ENCODE measurements at regions not wholly inside any gene's neighbourhood (a gene's known extent, or its start where the extent isn't known, plus 50 kb on each side); places are given as distances from the start of the nearest gene placed in this dataset.

GRCh38 chr15:69533522-69533921, 80.9 kb downstream of the RPLP1 start:
- Histone ChIP-seq H2BK120ac (ENCODE audit: low read depth, low read length) (no peak overlapping the region), H2BK5ac (ENCODE audit: low read depth, low read length, poor library complexity, severe bottlenecking) (no peak overlapping the region), H2BK15ac (ENCODE audit: low read depth, low read length) (no peak overlapping the region), H3K27ac (ENCODE audit: insufficient read depth, low read length) (no peak overlapping the region), H3K4me1 (ENCODE audit: control insufficient read depth, insufficient read depth, low read length) (peaks cover 9% of the 10 kb centered on the region), H3K79me1 (ENCODE audit: low read depth in 1 of 2, low read length in 2 of 2) (no peaks in the 10 kb centered on the region), H3K23ac (ENCODE audit: low read depth, low read length) (no peak overlapping the region), H3K27me3 (ENCODE audit: control insufficient read depth, insufficient read depth, low read length) (peaks cover 34% of the 10 kb centered on the region), H2BK20ac (ENCODE audit: low read depth, low read length) (no peak overlapping the region), H3K14ac (replicated peaks; ENCODE audit: low read depth, low read length) (no peak overlapping the region), H4K91ac (ENCODE audit: insufficient read depth, low read depth, low read length) (no peak overlapping the region), H4K20me1 (ENCODE audit: insufficient read depth, low read length) (no peaks in the 10 kb centered on the region), H4K8ac (ENCODE audit: low read depth in 2 of 2, low read length in 2 of 2) (no peak overlapping the region), H3K9me1 (ENCODE audit: insufficient read depth, low read length) (no peaks in the 10 kb centered on the region), H4K5ac (ENCODE audit: low read depth, low read length) (no peak overlapping the region), H3K9ac (ENCODE audit: low read depth, low read length) (no peak overlapping the region), H3K4me3 (ENCODE audit: insufficient read depth, low read depth, low read length) (no peak overlapping the region), H3K36me3 (ENCODE audit: control insufficient read depth, insufficient read depth, low read length) (no peaks in the 10 kb centered on the region), H3K18ac (ENCODE audit: low read depth, low read length) (no peak overlapping the region), H3K4ac (ENCODE audit: low read depth, low read length) (no peak overlapping the region), H2AK9ac (replicated peaks; ENCODE audit: low read depth, low read length, poor library complexity) (no peak overlapping the region), H3K9me3 (ENCODE audit: control insufficient read depth, insufficient read depth, low read length) (no peaks in the 10 kb centered on the region), H2AFZ (replicated peaks; ENCODE audit: low read length, poor library complexity) (no peak overlapping the region), H2AK5ac (ENCODE audit: low read depth, low read length) (no peak overlapping the region), H3K56ac (ENCODE audit: extremely low read depth, insufficient read depth, low read length) (no peak overlapping the region), H3K4me2 (ENCODE audit: low read depth, low read length) (no peak overlapping the region)
- no peak for ATAC-seq (ENCODE audit: low read depth)
- no peak for TF ChIP-seq CHD1 (IDR thresholded peaks at IDR 0.05; ENCODE audit: low read depth, low read length)
- no peak for TF ChIP-seq NFE2L2 (IDR thresholded peaks at IDR 0.05; ENCODE audit: low read depth, low read length)
- TF ChIP-seq MAFK (IDR thresholded peaks at IDR 0.05; ENCODE audit: low read depth, low read length) = no peak
- no peak for TF ChIP-seq CTCF (conservative IDR thresholded peaks at IDR 0.05; ENCODE audit: low read depth, low read length)
- no peak for TF ChIP-seq SMC3 (IDR thresholded peaks at IDR 0.05; ENCODE audit: low read depth, low read length)
- TF ChIP-seq BHLHE40 (IDR thresholded peaks at IDR 0.05; ENCODE audit: low read depth, low read length) = no peak
- TF ChIP-seq FOS (IDR thresholded peaks at IDR 0.05; ENCODE audit: low read depth, low read length) = no peak
- no peak for TF ChIP-seq MAZ (IDR thresholded peaks at IDR 0.05; ENCODE audit: borderline replicate concordance, low read depth, low read length)
- no peak for TF ChIP-seq MXI1 (IDR thresholded peaks at IDR 0.05; ENCODE audit: borderline replicate concordance, low read depth, low read length)
- no peak for TF ChIP-seq ELK1 (IDR thresholded peaks at IDR 0.05; ENCODE audit: borderline replicate concordance, low read depth, low read length)
- TF ChIP-seq USF2 (IDR thresholded peaks at IDR 0.05; ENCODE audit: low read depth, low read length) = no peak
- TF ChIP-seq CEBPB (IDR thresholded peaks at IDR 0.05; ENCODE audit: low read depth, low read length) = no peak
- no peak for TF ChIP-seq RFX5 (IDR thresholded peaks at IDR 0.05; ENCODE audit: low read depth, low read length)
- no peak for TF ChIP-seq RAD21 (IDR thresholded peaks at IDR 0.05; ENCODE audit: low read length)
- no peak for TF ChIP-seq RCOR1 (IDR thresholded peaks at IDR 0.05; ENCODE audit: insufficient replicate concordance, low read length)
- TF ChIP-seq POLR2A (IDR thresholded peaks at IDR 0.05; ENCODE audit: low read depth, low read length) = no peak
- 84% methylated on average over 2 of the region's 5 CpGs; no CpG with 5 or more reads in 1 of the 2 experiments for WGBS, 2 experiments (ENCODE audit: extremely low coverage in 2 of 2, insufficient read length in 1 of 2)
- in situ Hi-C loops (cut with MboI; ENCODE audit: low sequenced_read_pairs) = no loop called here
- dilution Hi-C loops (cut with HindIII; ENCODE audit: low sequenced_read_pairs, unreplicated experiment) = no loop called here
- DNase-seq = no peak
- intact Hi-C loops (cut with micrococcal nuclease) = no loop called here
- ChIA-PET POLR2A (ENCODE audit: unreplicated experiment) (no interaction called here), CTCF (no interaction called here)
- no TSS peak for BruUV-seq (replicated peaks)
